ENCODE measurements at regions not wholly inside any gene's neighbourhood (a gene's known extent, or its start where the extent isn't known, plus 50 kb on each side); places are given as distances from the start of the nearest gene placed in this dataset.

DNA sequence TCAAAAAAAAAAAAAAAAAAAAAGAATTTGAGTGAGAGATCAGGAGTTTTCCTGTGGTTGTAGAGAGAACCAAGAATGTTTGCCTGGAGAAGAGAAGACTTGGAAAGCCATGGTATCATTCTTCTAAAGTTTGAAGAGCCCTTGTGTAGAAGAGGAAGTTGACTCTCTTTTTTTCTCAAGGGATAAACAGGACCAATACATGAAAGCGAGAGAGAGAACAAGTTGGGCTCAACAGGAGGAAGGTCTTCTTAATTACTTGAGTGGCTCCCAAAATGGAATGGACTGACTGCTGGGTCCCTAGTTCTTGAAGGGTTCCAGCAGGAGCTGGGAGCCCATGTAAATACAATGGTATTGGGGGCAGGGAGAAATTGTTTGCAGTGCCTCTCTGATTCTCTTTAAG, 173.3 kb upstream of the ADO start:
- no peak for TF ChIP-seq BHLHE40 (IDR thresholded peaks at IDR 0.05; ENCODE audit: borderline replicate concordance)
- TF ChIP-seq ARNT (IDR thresholded peaks at IDR 0.05) = no peak
- TF ChIP-seq FOXK2 (IDR thresholded peaks at IDR 0.05) = no peak
- TF ChIP-seq ZNF384 (IDR thresholded peaks at IDR 0.05) = no peak
- no peak for TF ChIP-seq SUZ12 (IDR thresholded peaks at IDR 0.05)
- TF ChIP-seq ELF4 (IDR thresholded peaks at IDR 0.05) = no peak
- no peak for TF ChIP-seq TARDBP (IDR thresholded peaks at IDR 0.05)
- no peak for TF ChIP-seq SP1 (IDR thresholded peaks at IDR 0.05)
- no peak for TF ChIP-seq FOXM1 (IDR thresholded peaks at IDR 0.05; ENCODE audit: borderline replicate concordance)
- no peak for TF ChIP-seq LEF1 (IDR thresholded peaks at IDR 0.05; ENCODE audit: borderline replicate concordance)
- no peak for TF ChIP-seq NFRKB (IDR thresholded peaks at IDR 0.05)
- no peak for TF ChIP-seq HDGF (IDR thresholded peaks at IDR 0.05; ENCODE audit: borderline replicate concordance)
